OCI-LY3 (cell line): ENCODE measurements at regions not wholly inside any gene's neighbourhood (a gene's known extent, or its start where the extent isn't known, plus 50 kb on each side); places are given as distances from the start of the nearest gene placed in this dataset.

Experiments
- CTCF ChIP-seq: fragments of 200-600, 300-600 bp; sonication (generic); IDR thresholded peaks from 2 replicates; pipeline ENCODE4 v1.5.1; 2014; ENCODE audit warnings: antibody characterized with exemption, low read length, low read depth
- EZH2phosphoT487 ChIP-seq: fragments of 200-600 bp; shearing (Covaris generic); IDR thresholded peaks from 2 replicates; pipeline ENCODE4 v1.6.1; 2018; ENCODE audit warnings: antibody characterized with exemption, mixed run types, low read depth

- TF ChIP-seq CTCF (no peak), EZH2phosphoT487 (no peak)
These were observed 411.7 kb downstream of the EPM2A start for GRCh38 chr6:145323646-145324045.
